Uterus (tissue), 3 donors: ENCODE measurements at regions not wholly inside any gene's neighbourhood (a gene's known extent, or its start where the extent isn't known, plus 50 kb on each side); places are given as distances from the start of the nearest gene placed in this dataset.

Experiments used
- DNase-seq, 2 donors: peaks; one replicate each; pipeline ENCODE4 v3.0.0-alpha.2; 2019 to 2020
- H3K27ac ChIP-seq, 2 donors: fragments of 200-600 bp; sonication (generic); 1 replicate in 1 of 2; 2 replicates in 1 of 2; pipeline ENCODE4 v1.5.1; 2016 to 2018
- H3K27me3 ChIP-seq, 2 donors: fragments of 200-600 bp; sonication (generic); one replicate each; pipeline ENCODE4 v1.5.1; 2018 to 2019; ENCODE audit warnings: control low read depth in 1 of 2
- H3K36me3 ChIP-seq, 2 donors: fragments of 200-600 bp; sonication (generic); one replicate each; pipeline ENCODE4 v1.5.1; 2019; ENCODE audit warnings: control low read depth in 1 of 2
- H3K4me1 ChIP-seq, 2 donors: fragments of 200-600 bp; sonication (generic); one replicate each; pipeline ENCODE4 v1.5.1; 2018 to 2019; ENCODE audit warnings: control low read depth in 1 of 2
- H3K4me3 ChIP-seq, 2 donors: fragments of 200-600 bp; sonication (generic); 1 replicate in 1 of 2; 2 replicates in 1 of 2; pipeline ENCODE4 v1.5.1; 2018 to 2019; ENCODE audit warnings: mild to moderate bottlenecking in 1 of 2
- H3K9me3 ChIP-seq, 2 donors: fragments of 200-600 bp; sonication (generic); one replicate each; pipeline ENCODE4 v1.5.1; 2019; ENCODE audit warnings: control low read depth in 1 of 2
- CTCF ChIP-seq, 4 experiments: fragments of 200-600 bp in 2 of 4; fragments of 450-650 bp in 2 of 4; sonication (generic) in 2 of 4; IDR thresholded peaks; one replicate each; pipeline ENCODE4 v1.5.1; 2016 to 2019; ENCODE audit warnings: antibody characterized with exemption in 4 of 4, mild to moderate bottlenecking in 2 of 4, moderate library complexity in 1 of 4
- POLR2A ChIP-seq, 2 donors: fragments of 450-650 bp; IDR thresholded peaks; one replicate each; pipeline ENCODE4 v1.6.1; 2016; ENCODE audit warnings: antibody characterized with exemption in 2 of 2, mild to moderate bottlenecking in 1 of 2, moderate library complexity in 1 of 2
- intact Hi-C: fragments of 100-400 bp; cut with DNase I; formaldehyde crosslinking; loops from one replicate; pipeline ENCODE4 v1.15.1; 2023; ENCODE audit warnings: low total_unique reads
- donor health status: DM: yes; HTN: yes; CAD: no.

- Histone ChIP-seq H3K27me3 (no peaks in the 10 kb centered on the region), H3K4me1 (no peaks in the 10 kb centered on the region), H3K36me3 (no peaks in the 10 kb centered on the region), H3K27ac (no peak overlapping the region), H3K9me3 (no peaks in the 10 kb centered on the region), H3K4me3 (no peak overlapping the region)
- TF ChIP-seq POLR2A (IDR thresholded peaks at IDR 0.05) (no peak), CTCF (IDR thresholded peaks at IDR 0.05) (no peak)
- peak; percentile 24 to 46 for DNase-seq
- intact Hi-C loops: no loop called here
Observed at GRCh38 chr6:125598422-125598821, 151.0 kb upstream of the HEY2 start.

GRCh38 chr6:125604257-125604656, 145.2 kb upstream of the HEY2 start:
- H3K4me3 ChIP-seq: no peak overlapping the region
- H3K27ac ChIP-seq: no peak overlapping the region
- DNase-seq: no peak
- H3K36me3 ChIP-seq: no peaks in the 10 kb centered on the region
- H3K4me1 ChIP-seq: no peaks in the 10 kb centered on the region
- no peaks in the 10 kb centered on the region for H3K9me3 ChIP-seq
- no peaks in the 10 kb centered on the region for H3K27me3 ChIP-seq
- intact Hi-C loops: no loop called here
- no peak for TF ChIP-seq CTCF (IDR thresholded peaks at IDR 0.05)
- TF ChIP-seq POLR2A (IDR thresholded peaks at IDR 0.05): no peak

- intact Hi-C loops: no loop called here
- H3K4me3 ChIP-seq: no peak overlapping the region
- DNase-seq: no peak
Observed at GRCh38 chr6:125611573-125612344, 137.7 kb upstream of the HEY2 start.

GRCh38 chr6:125612345-125612846, 137.0 kb upstream of the HEY2 start:
- no peak overlapping the region for H3K27ac ChIP-seq
- no peaks in the 10 kb centered on the region for H3K27me3 ChIP-seq
- intact Hi-C loops: no loop called here
- H3K36me3 ChIP-seq: no peaks in the 10 kb centered on the region
- no peaks in the 10 kb centered on the region for H3K4me1 ChIP-seq
- no peaks in the 10 kb centered on the region for H3K9me3 ChIP-seq
- TF ChIP-seq CTCF (IDR thresholded peaks at IDR 0.05) (no peak), POLR2A (IDR thresholded peaks at IDR 0.05) (no peak)
- no peak for DNase-seq
- no peak overlapping the region for H3K4me3 ChIP-seq

More at GRCh38 chr6:125611573-125612344, 137.7 kb upstream of the HEY2 start:
- TF ChIP-seq CTCF (IDR thresholded peaks at IDR 0.05) (no peak), POLR2A (IDR thresholded peaks at IDR 0.05) (no peak)
- Histone ChIP-seq H3K9me3 (no peaks in the 10 kb centered on the region), H3K36me3 (no peaks in the 10 kb centered on the region), H3K4me1 (no peaks in the 10 kb centered on the region), H3K27me3 (no peaks in the 10 kb centered on the region), H3K27ac (no peak overlapping the region)

- TF ChIP-seq CTCF (IDR thresholded peaks at IDR 0.05) (no peak), POLR2A (IDR thresholded peaks at IDR 0.05) (no peak)
- intact Hi-C loops: no loop called here
- no peaks in the 10 kb centered on the region for H3K27me3 ChIP-seq
Observed at GRCh38 chr6:125618629-125619028, 130.8 kb upstream of the HEY2 start.

More at GRCh38 chr6:125618629-125619028, 130.8 kb upstream of the HEY2 start:
- Histone ChIP-seq H3K27ac (no peak overlapping the region), H3K4me1 (no peaks in the 10 kb centered on the region), H3K36me3 (no peaks in the 10 kb centered on the region), H3K9me3 (no peaks in the 10 kb centered on the region), H3K4me3 (no peak overlapping the region)
- DNase-seq: no peak
